IMR-90 (cell line): ENCODE measurements at regions not wholly inside any gene's neighbourhood (a gene's known extent, or its start where the extent isn't known, plus 50 kb on each side); places are given as distances from the start of the nearest gene placed in this dataset.

Experiments
- ATAC-seq: fragments of 200-7000 bp; cut with Tn5 transposase; 2 replicates; pipeline ENCODE4 v1.9.1; 2020; ENCODE audit warnings: low read depth, mild to moderate bottlenecking, moderate library complexity
- BruUV-seq: library from RNA; stranded (reverse); fragments of 400-500 nt; replicated peaks from 2 replicates; lab custom pipeline; 2021; lab: Mats Ljungman, UMichigan
- CTCF ChIA-PET: fragments of 300-600 bp; formaldehyde crosslinking; extraction: SDS; loops from one replicate; lab custom pipeline; 2021; ENCODE audit warnings: antibody characterized with exemption; lab: Yijun Ruan, JAX
- POLR2A ChIA-PET: fragments of 300-600 bp; sonication (Branson Sonifier 250); formaldehyde crosslinking; loops from one replicate; lab custom pipeline; 2022; ENCODE audit warnings: antibody characterized with exemption; ENCODE audit not compliant: unreplicated experiment; lab: Charles Lee
- DNase-seq: peaks from one replicate; pipeline ENCODE4 v3.0.0; 2013
- H2AFZ ChIP-seq: replicated peaks from 2 replicates; pipeline ENCODE3; 2013; ENCODE audit warnings: low read length, mild to moderate bottlenecking; ENCODE audit not compliant: poor library complexity
- H2AK5ac ChIP-seq: 2 replicates; pipeline ENCODE4 v1.6.1; 2013; ENCODE audit warnings: low read depth, low read length, inconsistent platforms
- H2AK9ac ChIP-seq: replicated peaks from 2 replicates; pipeline ENCODE3; 2013; ENCODE audit warnings: mild to moderate bottlenecking, low read depth, low read length, moderate library complexity; ENCODE audit not compliant: poor library complexity
- H2BK120ac ChIP-seq: 2 replicates; pipeline ENCODE4 v1.6.1; 2013; ENCODE audit warnings: low read depth, low read length, inconsistent platforms
- H2BK15ac ChIP-seq: 3 replicates; pipeline ENCODE4 v1.6.1; 2013; ENCODE audit warnings: low read depth, low read length, inconsistent platforms
- H2BK20ac ChIP-seq: 2 replicates; pipeline ENCODE4 v1.6.1; 2013; ENCODE audit warnings: low read depth, mild to moderate bottlenecking, inconsistent platforms, low read length, moderate library complexity
- H2BK5ac ChIP-seq: 2 replicates; pipeline ENCODE4 v1.6.1; 2013; ENCODE audit warnings: mild to moderate bottlenecking, low read depth, low read length, inconsistent platforms; ENCODE audit not compliant: poor library complexity, severe bottlenecking
- H3K14ac ChIP-seq: replicated peaks from 2 replicates; pipeline ENCODE4 v1.6.1; 2013; ENCODE audit warnings: low read depth, low read length, inconsistent platforms
- H3K18ac ChIP-seq: 2 replicates; pipeline ENCODE4 v1.6.1; 2013; ENCODE audit warnings: low read depth, low read length, control low read depth
- H3K23ac ChIP-seq: 2 replicates; pipeline ENCODE4 v1.6.1; 2013; ENCODE audit warnings: low read depth, low read length, inconsistent platforms
- H3K27ac ChIP-seq: 2 replicates; pipeline ENCODE4 v1.5.1; 2013; ENCODE audit warnings: mild to moderate bottlenecking, control low read depth, low read length; ENCODE audit not compliant: insufficient read depth
- H3K27me3 ChIP-seq: 2 replicates; pipeline ENCODE4 v1.6.1; 2013; ENCODE audit warnings: low read length; ENCODE audit not compliant: control insufficient read depth, insufficient read depth
- H3K36me3 ChIP-seq: 2 replicates; pipeline ENCODE4 v1.6.1; 2013; ENCODE audit warnings: low read length, mixed read lengths; ENCODE audit not compliant: control insufficient read depth, insufficient read depth
- H3K4ac ChIP-seq: 2 replicates; pipeline ENCODE4 v1.6.1; 2013; ENCODE audit warnings: low read depth, low read length, inconsistent platforms
- H3K4me1 ChIP-seq: 2 replicates; pipeline ENCODE4 v1.6.1; 2013; ENCODE audit warnings: low read length, mixed read lengths; ENCODE audit not compliant: control insufficient read depth, insufficient read depth
- H3K4me2 ChIP-seq: 2 replicates; pipeline ENCODE4 v1.6.1; 2013; ENCODE audit warnings: low read depth, mild to moderate bottlenecking, control low read depth, low read length, moderate library complexity
- H3K4me3 ChIP-seq: 2 replicates; pipeline ENCODE4 v1.5.1; 2013; ENCODE audit warnings: low read depth, mild to moderate bottlenecking, control low read depth, low read length, moderate library complexity; ENCODE audit not compliant: insufficient read depth
- H3K56ac ChIP-seq: 2 replicates; pipeline ENCODE4 v1.6.1; 2013; ENCODE audit warnings: low read length, inconsistent platforms; ENCODE audit not compliant: insufficient read depth; ENCODE audit errors: extremely low read depth
- H3K79me1 ChIP-seq, 2 experiments: 2 replicates each; pipeline ENCODE4 v1.6.1; 2013; ENCODE audit warnings: low read length in 2 of 2, inconsistent platforms in 1 of 2, low read depth in 1 of 2
- H3K9ac ChIP-seq: 2 replicates; pipeline ENCODE4 v1.6.1; 2013; ENCODE audit warnings: low read depth, low read length, control low read depth
- H3K9me1 ChIP-seq: 2 replicates; pipeline ENCODE4 v1.6.1; 2013; ENCODE audit warnings: low read length, inconsistent platforms; ENCODE audit not compliant: insufficient read depth
- H3K9me3 ChIP-seq: 2 replicates; pipeline ENCODE4 v1.6.1; 2013; ENCODE audit warnings: low read length; ENCODE audit not compliant: control insufficient read depth, insufficient read depth
- H4K20me1 ChIP-seq: 2 replicates; pipeline ENCODE4 v1.6.1; 2013; ENCODE audit warnings: low read length, inconsistent platforms; ENCODE audit not compliant: insufficient read depth
- H4K5ac ChIP-seq: 2 replicates; pipeline ENCODE4 v1.6.1; 2013; ENCODE audit warnings: mild to moderate bottlenecking, low read depth, low read length, control low read depth
- H4K8ac ChIP-seq, 2 experiments: 2 replicates each; pipeline ENCODE4 v1.6.1; 2013; ENCODE audit warnings: low read depth in 2 of 2, low read length in 2 of 2, control low read depth in 1 of 2, inconsistent platforms in 1 of 2
- H4K91ac ChIP-seq: 2 replicates; pipeline ENCODE4 v1.6.1; 2013; ENCODE audit warnings: low read depth, low read length, inconsistent platforms; ENCODE audit not compliant: insufficient read depth
- BHLHE40 ChIP-seq: fragments of 150-350 bp; IDR thresholded peaks from 2 replicates; pipeline ENCODE4 v1.6.1; 2016; ENCODE audit warnings: mild to moderate bottlenecking, low read depth, low read length
- CEBPB ChIP-seq: IDR thresholded peaks from 2 replicates; pipeline ENCODE4 v1.6.1; 2012; ENCODE audit warnings: low read depth, low read length, improper control_type of control experiment
- CHD1 ChIP-seq: IDR thresholded peaks from 2 replicates; pipeline ENCODE4 v1.6.1; 2012; ENCODE audit warnings: low read depth, low read length, improper control_type of control experiment
- FOS ChIP-seq: fragments of 150-350 bp; IDR thresholded peaks from 2 replicates; pipeline ENCODE4 v1.6.1; 2016; ENCODE audit warnings: low read depth, low read length
- MAFK ChIP-seq: IDR thresholded peaks from 2 replicates; pipeline ENCODE4 v1.6.1; 2012; ENCODE audit warnings: low read depth, low read length, improper control_type of control experiment
- MAZ ChIP-seq: IDR thresholded peaks from 2 replicates; pipeline ENCODE4 v1.6.1; 2012; ENCODE audit warnings: low read depth, mild to moderate bottlenecking, low read length, improper control_type of control experiment, moderate library complexity, borderline replicate concordance
- MXI1 ChIP-seq: IDR thresholded peaks from 2 replicates; pipeline ENCODE4 v1.6.1; 2012; ENCODE audit warnings: low read depth, mild to moderate bottlenecking, low read length, moderate library complexity, borderline replicate concordance
- NFE2L2 ChIP-seq: fragments of 150-350 bp; IDR thresholded peaks from 2 replicates; pipeline ENCODE4 v1.6.1; 2016; ENCODE audit warnings: low read depth, mild to moderate bottlenecking, low read length
- POLR2A ChIP-seq: IDR thresholded peaks from 2 replicates; pipeline ENCODE4 v1.6.1; 2012; ENCODE audit warnings: mild to moderate bottlenecking, low read depth, low read length
- RAD21 ChIP-seq: IDR thresholded peaks from 2 replicates; pipeline ENCODE4 v1.6.1; 2012; ENCODE audit warnings: low read length, improper control_type of control experiment
- RCOR1 ChIP-seq: IDR thresholded peaks from 2 replicates; pipeline ENCODE4 v1.6.1; 2012; ENCODE audit warnings: mild to moderate bottlenecking, low read length, improper control_type of control experiment; ENCODE audit not compliant: insufficient replicate concordance
- RFX5 ChIP-seq: IDR thresholded peaks from 2 replicates; pipeline ENCODE4 v1.8.0; 2012; ENCODE audit warnings: low read depth, mild to moderate bottlenecking, low read length, moderate library complexity
- SMC3 ChIP-seq: fragments of 150-350 bp; IDR thresholded peaks from 2 replicates; pipeline ENCODE4 v1.6.1; 2016; ENCODE audit warnings: low read depth, mild to moderate bottlenecking, antibody characterized with exemption, low read length, moderate library complexity
- USF2 ChIP-seq: fragments of 150-350 bp; IDR thresholded peaks from 2 replicates; pipeline ENCODE4 v1.6.1; 2017; ENCODE audit warnings: mild to moderate bottlenecking, antibody characterized with exemption, low read length, low read depth
- WGBS, 2 experiments: methylation state at CpG; one replicate each; pipeline versions ENCODE4 v1.1.5 to v1.1.7; 2013; ENCODE audit warnings: missing lambda C conversion rate in 2 of 2; ENCODE audit not compliant: insufficient read length in 1 of 2; ENCODE audit errors: extremely low coverage in 2 of 2; 5-methylcytosine and 5-hydroxymethylcytosine counted together
- dilution Hi-C: fragments of 300-500 bp; cut with HindIII; formaldehyde crosslinking; loops from one replicate; pipeline ENCODE4 v1.14.3; 2018; ENCODE audit warnings: low sequenced_read_pairs; ENCODE audit not compliant: unreplicated experiment
- in situ Hi-C: fragments of 300-500 bp; cut with MboI; formaldehyde crosslinking; loops from 3 replicates; pipeline ENCODE4 v1.14.3; 2019; ENCODE audit warnings: low sequenced_read_pairs, inconsistent platforms, mixed read lengths
- intact Hi-C: fragments of 100-400 bp; cut with micrococcal nuclease; formaldehyde crosslinking; loops from 2 replicates; pipeline ENCODE4 v1.10.0; 2022
- TF ChIP-seq, protein P1 (sequence below): conservative IDR thresholded peaks from 2 replicates; pipeline ENCODE4 v1.5.1; 2012; ENCODE audit warnings: mild to moderate bottlenecking, low read depth, low read length, improper control_type of control experiment
- TF ChIP-seq, protein P2 (sequence below): fragments of 150-350 bp; IDR thresholded peaks from 2 replicates; pipeline ENCODE4 v1.6.1; 2016; ENCODE audit warnings: low read depth, mild to moderate bottlenecking, low read length, moderate library complexity, borderline replicate concordance

DNA sequence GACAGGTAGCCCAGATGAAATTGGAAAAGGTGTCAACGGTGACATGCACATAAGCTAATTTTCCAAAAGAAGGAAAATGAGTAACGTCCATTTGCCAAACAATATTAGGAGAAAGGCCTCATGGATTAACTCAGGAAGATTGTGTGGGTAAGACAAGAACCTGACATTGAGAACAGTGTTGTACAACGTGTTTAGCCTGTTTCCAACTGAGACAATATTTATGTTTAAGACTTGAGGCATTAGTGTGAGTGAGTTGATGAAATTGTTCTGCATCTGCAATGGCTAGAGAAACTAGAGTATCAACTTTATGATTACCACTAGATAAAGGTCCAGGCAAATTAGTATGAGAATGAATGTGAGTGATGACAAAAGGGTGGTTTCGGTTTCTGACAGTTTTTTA, 191.3 kb upstream of the RAI14 start:
- no peak overlapping the region for H3K18ac ChIP-seq
- no CpG with 5 or more reads among the region's 4 CpGs for WGBS, 2 experiments
- H4K20me1 ChIP-seq: no peaks in the 10 kb centered on the region
- H3K23ac ChIP-seq: no peak overlapping the region
- H4K8ac ChIP-seq: no peak overlapping the region; a peak in 1 of 4 replicates
- TF ChIP-seq BHLHE40: no peak
- no peak for TF ChIP-seq SMC3
- TF ChIP-seq CHD1: no peak
- TF ChIP-seq NFE2L2: no peak
- no peak for TF ChIP-seq MAFK
- TF ChIP-seq, protein P1, sequence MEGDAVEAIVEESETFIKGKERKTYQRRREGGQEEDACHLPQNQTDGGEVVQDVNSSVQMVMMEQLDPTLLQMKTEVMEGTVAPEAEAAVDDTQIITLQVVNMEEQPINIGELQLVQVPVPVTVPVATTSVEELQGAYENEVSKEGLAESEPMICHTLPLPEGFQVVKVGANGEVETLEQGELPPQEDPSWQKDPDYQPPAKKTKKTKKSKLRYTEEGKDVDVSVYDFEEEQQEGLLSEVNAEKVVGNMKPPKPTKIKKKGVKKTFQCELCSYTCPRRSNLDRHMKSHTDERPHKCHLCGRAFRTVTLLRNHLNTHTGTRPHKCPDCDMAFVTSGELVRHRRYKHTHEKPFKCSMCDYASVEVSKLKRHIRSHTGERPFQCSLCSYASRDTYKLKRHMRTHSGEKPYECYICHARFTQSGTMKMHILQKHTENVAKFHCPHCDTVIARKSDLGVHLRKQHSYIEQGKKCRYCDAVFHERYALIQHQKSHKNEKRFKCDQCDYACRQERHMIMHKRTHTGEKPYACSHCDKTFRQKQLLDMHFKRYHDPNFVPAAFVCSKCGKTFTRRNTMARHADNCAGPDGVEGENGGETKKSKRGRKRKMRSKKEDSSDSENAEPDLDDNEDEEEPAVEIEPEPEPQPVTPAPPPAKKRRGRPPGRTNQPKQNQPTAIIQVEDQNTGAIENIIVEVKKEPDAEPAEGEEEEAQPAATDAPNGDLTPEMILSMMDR: no peak
- TF ChIP-seq RFX5: no peak
- TF ChIP-seq USF2: no peak
- TF ChIP-seq FOS: no peak
- TF ChIP-seq, protein P2, sequence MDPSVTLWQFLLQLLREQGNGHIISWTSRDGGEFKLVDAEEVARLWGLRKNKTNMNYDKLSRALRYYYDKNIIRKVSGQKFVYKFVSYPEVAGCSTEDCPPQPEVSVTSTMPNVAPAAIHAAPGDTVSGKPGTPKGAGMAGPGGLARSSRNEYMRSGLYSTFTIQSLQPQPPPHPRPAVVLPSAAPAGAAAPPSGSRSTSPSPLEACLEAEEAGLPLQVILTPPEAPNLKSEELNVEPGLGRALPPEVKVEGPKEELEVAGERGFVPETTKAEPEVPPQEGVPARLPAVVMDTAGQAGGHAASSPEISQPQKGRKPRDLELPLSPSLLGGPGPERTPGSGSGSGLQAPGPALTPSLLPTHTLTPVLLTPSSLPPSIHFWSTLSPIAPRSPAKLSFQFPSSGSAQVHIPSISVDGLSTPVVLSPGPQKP: no peak
- no peak for TF ChIP-seq RCOR1
- no peak for TF ChIP-seq RAD21
- TF ChIP-seq MAZ: no peak
- TF ChIP-seq CEBPB: no peak
- no peak for TF ChIP-seq POLR2A
- no peak for TF ChIP-seq MXI1
- H3K4me1 ChIP-seq: 0 out of 2 replicates have a peak, but pooled peaks cover 1% of the 10 kb centered on the region
- dilution Hi-C loops: no loop called here
- no peak overlapping the region for H3K14ac ChIP-seq
- BruUV-seq: no TSS peak
- H3K9me3 ChIP-seq: 0 out of 2 replicates have a peak, but pooled peaks cover 2% of the 10 kb centered on the region
- no peak overlapping the region; the same call in 1 of the 2 replicates for H3K9ac ChIP-seq
- H2BK120ac ChIP-seq: peak overlapping the region; percentile 14; the same call in 1 of the 2 replicates
- H3K9me1 ChIP-seq: no peaks in the 10 kb centered on the region
- CTCF ChIA-PET: interaction anchor here (0.6 kb wide), 1 partner anchor 281 kb away, joined by 4 read pairs; no protein-coding TSS in a partner anchor
- no peak overlapping the region for H2BK15ac ChIP-seq
- no peak overlapping the region for H2AFZ ChIP-seq
- H2BK5ac ChIP-seq: no peak overlapping the region
- H3K4ac ChIP-seq: no peak overlapping the region
- no peak overlapping the region for H4K91ac ChIP-seq
- no peaks in the 10 kb centered on the region for H3K79me1 ChIP-seq
- no peak overlapping the region for H3K27ac ChIP-seq
- H3K4me2 ChIP-seq: peak overlapping the region; percentile 72
- DNase-seq (no peak), ATAC-seq (no peak)
- H2BK20ac ChIP-seq: no peak overlapping the region
- H3K27me3 ChIP-seq: peaks cover 9% of the 10 kb centered on the region
- no peak overlapping the region for H3K4me3 ChIP-seq
- H3K36me3 ChIP-seq: no peaks in the 10 kb centered on the region
- no peak overlapping the region for H2AK5ac ChIP-seq
- no peak overlapping the region for H2AK9ac ChIP-seq
- in situ Hi-C loops: loop anchor here (5.0 to 25.0 kb wide), 2 partner anchors 468 to 1028 kb away; partner anchors contain the start of gene TARS1
- POLR2A ChIA-PET: no interaction called here
- H3K56ac ChIP-seq: no peak overlapping the region
- intact Hi-C loops: loop anchor here (1.0 kb wide), 1 partner anchor 468 kb away; no protein-coding TSS in a partner anchor
- no peak overlapping the region for H4K5ac ChIP-seq
